ENCODE measurements at regions not wholly inside any gene's neighbourhood (a gene's known extent, or its start where the extent isn't known, plus 50 kb on each side); places are given as distances from the start of the nearest gene placed in this dataset.
"Not testable (repeated sequence)": the region's sequence is repeated elsewhere in the genome, so short reads cannot be mapped to it uniquely, and the experiment has no call there.

GRCh38 chr12:127822809-127823411 lies 444.1 kb upstream of the TMEM132C start:
- in situ Hi-C loops (cut with MboI; ENCODE audit: low pct_unique_long_range_greater_than_20kb, low sequenced_read_pairs, unreplicated experiment), result no loop called here
- DNase-seq (ENCODE audit: low spot score), result no peak
- TF ChIP-seq, protein P1, sequence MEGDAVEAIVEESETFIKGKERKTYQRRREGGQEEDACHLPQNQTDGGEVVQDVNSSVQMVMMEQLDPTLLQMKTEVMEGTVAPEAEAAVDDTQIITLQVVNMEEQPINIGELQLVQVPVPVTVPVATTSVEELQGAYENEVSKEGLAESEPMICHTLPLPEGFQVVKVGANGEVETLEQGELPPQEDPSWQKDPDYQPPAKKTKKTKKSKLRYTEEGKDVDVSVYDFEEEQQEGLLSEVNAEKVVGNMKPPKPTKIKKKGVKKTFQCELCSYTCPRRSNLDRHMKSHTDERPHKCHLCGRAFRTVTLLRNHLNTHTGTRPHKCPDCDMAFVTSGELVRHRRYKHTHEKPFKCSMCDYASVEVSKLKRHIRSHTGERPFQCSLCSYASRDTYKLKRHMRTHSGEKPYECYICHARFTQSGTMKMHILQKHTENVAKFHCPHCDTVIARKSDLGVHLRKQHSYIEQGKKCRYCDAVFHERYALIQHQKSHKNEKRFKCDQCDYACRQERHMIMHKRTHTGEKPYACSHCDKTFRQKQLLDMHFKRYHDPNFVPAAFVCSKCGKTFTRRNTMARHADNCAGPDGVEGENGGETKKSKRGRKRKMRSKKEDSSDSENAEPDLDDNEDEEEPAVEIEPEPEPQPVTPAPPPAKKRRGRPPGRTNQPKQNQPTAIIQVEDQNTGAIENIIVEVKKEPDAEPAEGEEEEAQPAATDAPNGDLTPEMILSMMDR (IDR thresholded peaks at IDR 0.05; ENCODE audit: extremely low read depth, insufficient read depth, missing control alignments), result no peak

- in situ Hi-C loops (cut with MboI; ENCODE audit: low pct_unique_long_range_greater_than_20kb, low sequenced_read_pairs, unreplicated experiment), result no loop called here
- TF ChIP-seq, protein P1 (IDR thresholded peaks at IDR 0.05; ENCODE audit: extremely low read depth, insufficient read depth, missing control alignments), result no peak
Observed at GRCh38 chr12:127823801-127824200, 443.2 kb upstream of the TMEM132C start.

DNA sequence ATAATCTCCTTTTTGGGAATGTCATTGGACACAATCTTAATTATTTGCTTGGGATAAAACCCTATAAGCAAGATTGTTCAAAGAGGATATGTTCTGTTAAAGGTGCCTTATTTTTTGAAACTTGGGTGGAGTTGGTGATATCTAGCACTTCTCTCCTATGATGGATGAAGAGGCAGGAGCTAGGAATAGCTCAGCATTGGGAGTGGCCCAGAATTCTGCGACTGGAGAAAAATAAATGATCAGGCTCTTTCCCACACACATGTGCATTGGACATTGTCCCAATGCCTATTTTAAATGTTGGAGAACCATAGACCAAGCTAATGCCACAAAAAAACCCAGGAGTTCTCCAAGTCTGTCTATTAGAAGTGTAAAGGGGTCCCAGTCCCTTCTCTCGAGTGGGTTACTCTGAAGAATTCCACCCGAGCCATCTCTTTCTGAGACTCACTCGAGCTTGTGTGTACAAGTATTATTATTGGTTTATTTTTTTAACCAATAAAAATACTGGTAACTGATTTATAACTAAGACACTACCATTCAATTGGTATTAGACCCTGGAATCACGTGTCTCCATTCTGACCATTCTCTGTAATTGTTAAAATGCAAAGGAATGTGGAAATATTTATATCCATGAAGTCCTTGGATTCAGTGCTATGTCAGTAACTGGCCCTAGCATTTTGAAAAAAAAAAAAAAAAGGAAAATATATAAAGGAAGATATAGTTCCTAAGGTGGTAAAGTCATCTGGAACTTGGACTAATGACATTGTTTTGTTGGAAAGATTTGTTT lies 437.5 kb upstream of the TMEM132C start:
- DNase-seq (ENCODE audit: low spot score), result no peak
- TF ChIP-seq, protein P1 (IDR thresholded peaks at IDR 0.05; ENCODE audit: extremely low read depth, insufficient read depth, missing control alignments), result no peak
- in situ Hi-C loops (cut with MboI; ENCODE audit: low pct_unique_long_range_greater_than_20kb, low sequenced_read_pairs, unreplicated experiment), result no loop called here

More at GRCh38 chr12:127823801-127824200, 443.2 kb upstream of the TMEM132C start:
- no peak for DNase-seq (ENCODE audit: low spot score)

GRCh38 chr12:127830065-127830460 lies 436.9 kb upstream of the TMEM132C start:
- in situ Hi-C loops (cut with MboI; ENCODE audit: low pct_unique_long_range_greater_than_20kb, low sequenced_read_pairs, unreplicated experiment), result no loop called here
- TF ChIP-seq, protein P1 (IDR thresholded peaks at IDR 0.05; ENCODE audit: extremely low read depth, insufficient read depth, missing control alignments), result no peak
- no peak for DNase-seq (ENCODE audit: low spot score)

GRCh38 chr12:127830730-127831129 lies 436.2 kb upstream of the TMEM132C start:
- DNase-seq (ENCODE audit: low spot score), result no peak
- in situ Hi-C loops (cut with MboI; ENCODE audit: low pct_unique_long_range_greater_than_20kb, low sequenced_read_pairs, unreplicated experiment), result no loop called here
- TF ChIP-seq, protein P1 (IDR thresholded peaks at IDR 0.05; ENCODE audit: extremely low read depth, insufficient read depth, missing control alignments), result no peak

- TF ChIP-seq, protein P1 (IDR thresholded peaks at IDR 0.05; ENCODE audit: extremely low read depth, insufficient read depth, missing control alignments), result no peak
- in situ Hi-C loops (cut with MboI; ENCODE audit: low pct_unique_long_range_greater_than_20kb, low sequenced_read_pairs, unreplicated experiment), result no loop called here
- no peak for DNase-seq (ENCODE audit: low spot score)
Observed at GRCh38 chr12:127832172-127832571, 434.8 kb upstream of the TMEM132C start.

GRCh38 chr12:127836802-127837201 lies 430.2 kb upstream of the TMEM132C start:
- DNase-seq (ENCODE audit: low spot score); in situ Hi-C loops (cut with MboI; ENCODE audit: low pct_unique_long_range_greater_than_20kb, low sequenced_read_pairs, unreplicated experiment): not testable (repeated sequence)

Measured in GM13977 (cell line).